ENCODE measurements at regions not wholly inside any gene's neighbourhood (a gene's known extent, or its start where the extent isn't known, plus 50 kb on each side); places are given as distances from the start of the nearest gene placed in this dataset.

DNA sequence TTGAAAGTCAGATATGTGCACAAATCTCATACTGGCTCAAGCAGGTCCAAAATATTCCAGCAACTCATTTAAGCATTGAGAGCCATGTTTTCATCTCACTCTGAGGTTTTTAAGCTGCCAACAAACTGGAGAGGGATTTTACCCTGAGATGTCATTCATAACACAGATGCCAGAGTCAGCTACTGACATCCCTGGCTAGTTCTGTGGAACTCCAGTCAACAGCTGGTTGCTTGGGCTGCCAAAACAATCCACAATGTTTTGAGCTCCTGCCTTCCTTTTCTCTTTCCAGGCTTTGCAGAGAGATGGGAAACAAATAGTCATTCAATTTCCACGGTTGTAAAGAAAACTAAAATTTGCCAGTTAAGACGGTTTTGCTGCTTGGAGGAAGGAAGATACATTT lies 621.2 kb upstream of the FBXO33 start:
- Histone ChIP-seq H3K27ac (ENCODE audit: low read length) (no peak overlapping the region), H3K4me3 (ENCODE audit: low read length) (no peak overlapping the region), H3K9me3 (ENCODE audit: low read length) (no peaks in the 10 kb centered on the region), H4K20me1 (ENCODE audit: insufficient read depth) (no peaks in the 10 kb centered on the region), H3K36me3 (ENCODE audit: insufficient read depth, low read length) (no peaks in the 10 kb centered on the region), H3K27me3 (ENCODE audit: insufficient read depth, low read depth, low read length) (no peaks in the 10 kb centered on the region), H3K4me2 (ENCODE audit: low read length) (no peak overlapping the region), H3K9me2 (ENCODE audit: insufficient read depth, low read length) (no peaks in the 10 kb centered on the region), H3F3A (ENCODE audit: insufficient read depth, low read length, poor library complexity, severe bottlenecking) (no peaks in the 10 kb centered on the region), H2AFZ (ENCODE audit: low read depth, low read length) (no peak overlapping the region), H3K9ac (ENCODE audit: low read length) (no peak overlapping the region), H3K79me2 (replicated peaks; ENCODE audit: insufficient read depth, low read length) (no peaks in the 10 kb centered on the region)
- no peak for TF ChIP-seq MXI1 (conservative IDR thresholded peaks at IDR 0.05; ENCODE audit: poor library complexity, severe bottlenecking)
- TF ChIP-seq POLR2AphosphoS5 (IDR thresholded peaks at IDR 0.05) = no peak
- TF ChIP-seq TAF1 (IDR thresholded peaks at IDR 0.05; ENCODE audit: low read depth) = no peak
- TF ChIP-seq SMC3 (conservative IDR thresholded peaks at IDR 0.05; ENCODE audit: poor library complexity) = no peak

DNA sequence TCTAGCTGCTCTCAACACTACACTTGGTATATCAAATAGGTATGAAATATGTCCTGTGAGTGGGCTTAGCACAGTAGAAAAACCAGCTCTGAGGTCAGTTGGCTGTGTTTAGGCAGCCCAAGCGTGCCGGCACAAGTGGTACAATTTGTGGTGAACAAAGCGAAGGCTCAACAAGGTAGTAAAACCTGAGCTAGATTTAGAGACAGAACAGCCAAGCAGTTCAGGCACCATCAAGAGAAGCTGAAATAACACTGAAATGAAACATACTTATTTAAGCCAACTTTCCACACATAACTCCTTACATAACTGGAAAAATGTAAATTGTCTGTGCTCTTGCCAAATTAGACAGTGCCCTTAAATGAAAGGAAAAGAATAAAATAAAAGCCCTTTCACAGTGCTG lies 596.8 kb upstream of the FBXO33 start:
- no peaks in the 10 kb centered on the region for H3K36me3 ChIP-seq (ENCODE audit: insufficient read depth, low read length)
- H3K4me2 ChIP-seq (ENCODE audit: low read length) = no peak overlapping the region
- no peaks in the 10 kb centered on the region for H4K20me1 ChIP-seq (ENCODE audit: insufficient read depth)
- no peak overlapping the region for H3K9ac ChIP-seq (ENCODE audit: low read length)
- no peaks in the 10 kb centered on the region for H3F3A ChIP-seq (ENCODE audit: insufficient read depth, low read length, poor library complexity, severe bottlenecking)
- H3K79me2 ChIP-seq (replicated peaks; ENCODE audit: insufficient read depth, low read length) = no peaks in the 10 kb centered on the region
- TF ChIP-seq, protein P1, sequence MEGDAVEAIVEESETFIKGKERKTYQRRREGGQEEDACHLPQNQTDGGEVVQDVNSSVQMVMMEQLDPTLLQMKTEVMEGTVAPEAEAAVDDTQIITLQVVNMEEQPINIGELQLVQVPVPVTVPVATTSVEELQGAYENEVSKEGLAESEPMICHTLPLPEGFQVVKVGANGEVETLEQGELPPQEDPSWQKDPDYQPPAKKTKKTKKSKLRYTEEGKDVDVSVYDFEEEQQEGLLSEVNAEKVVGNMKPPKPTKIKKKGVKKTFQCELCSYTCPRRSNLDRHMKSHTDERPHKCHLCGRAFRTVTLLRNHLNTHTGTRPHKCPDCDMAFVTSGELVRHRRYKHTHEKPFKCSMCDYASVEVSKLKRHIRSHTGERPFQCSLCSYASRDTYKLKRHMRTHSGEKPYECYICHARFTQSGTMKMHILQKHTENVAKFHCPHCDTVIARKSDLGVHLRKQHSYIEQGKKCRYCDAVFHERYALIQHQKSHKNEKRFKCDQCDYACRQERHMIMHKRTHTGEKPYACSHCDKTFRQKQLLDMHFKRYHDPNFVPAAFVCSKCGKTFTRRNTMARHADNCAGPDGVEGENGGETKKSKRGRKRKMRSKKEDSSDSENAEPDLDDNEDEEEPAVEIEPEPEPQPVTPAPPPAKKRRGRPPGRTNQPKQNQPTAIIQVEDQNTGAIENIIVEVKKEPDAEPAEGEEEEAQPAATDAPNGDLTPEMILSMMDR (IDR thresholded peaks at IDR 0.05; ENCODE audit: poor library complexity, severe bottlenecking) = no peak
- TF ChIP-seq EP300 (conservative IDR thresholded peaks at IDR 0.05; ENCODE audit: poor library complexity, severe bottlenecking) (no peak), RAD21 (conservative IDR thresholded peaks at IDR 0.05) (no peak), POLR2AphosphoS5 (IDR thresholded peaks at IDR 0.05) (no peak), TAF1 (IDR thresholded peaks at IDR 0.05; ENCODE audit: low read depth) (no peak), MXI1 (conservative IDR thresholded peaks at IDR 0.05; ENCODE audit: poor library complexity, severe bottlenecking) (no peak), SMC3 (conservative IDR thresholded peaks at IDR 0.05; ENCODE audit: poor library complexity) (no peak), EZH2 (IDR thresholded peaks at IDR 0.05; ENCODE audit: borderline replicate concordance, insufficient read depth, low read length, poor library complexity, severe bottlenecking) (no peak)
- TF ChIP-seq, protein P2, sequence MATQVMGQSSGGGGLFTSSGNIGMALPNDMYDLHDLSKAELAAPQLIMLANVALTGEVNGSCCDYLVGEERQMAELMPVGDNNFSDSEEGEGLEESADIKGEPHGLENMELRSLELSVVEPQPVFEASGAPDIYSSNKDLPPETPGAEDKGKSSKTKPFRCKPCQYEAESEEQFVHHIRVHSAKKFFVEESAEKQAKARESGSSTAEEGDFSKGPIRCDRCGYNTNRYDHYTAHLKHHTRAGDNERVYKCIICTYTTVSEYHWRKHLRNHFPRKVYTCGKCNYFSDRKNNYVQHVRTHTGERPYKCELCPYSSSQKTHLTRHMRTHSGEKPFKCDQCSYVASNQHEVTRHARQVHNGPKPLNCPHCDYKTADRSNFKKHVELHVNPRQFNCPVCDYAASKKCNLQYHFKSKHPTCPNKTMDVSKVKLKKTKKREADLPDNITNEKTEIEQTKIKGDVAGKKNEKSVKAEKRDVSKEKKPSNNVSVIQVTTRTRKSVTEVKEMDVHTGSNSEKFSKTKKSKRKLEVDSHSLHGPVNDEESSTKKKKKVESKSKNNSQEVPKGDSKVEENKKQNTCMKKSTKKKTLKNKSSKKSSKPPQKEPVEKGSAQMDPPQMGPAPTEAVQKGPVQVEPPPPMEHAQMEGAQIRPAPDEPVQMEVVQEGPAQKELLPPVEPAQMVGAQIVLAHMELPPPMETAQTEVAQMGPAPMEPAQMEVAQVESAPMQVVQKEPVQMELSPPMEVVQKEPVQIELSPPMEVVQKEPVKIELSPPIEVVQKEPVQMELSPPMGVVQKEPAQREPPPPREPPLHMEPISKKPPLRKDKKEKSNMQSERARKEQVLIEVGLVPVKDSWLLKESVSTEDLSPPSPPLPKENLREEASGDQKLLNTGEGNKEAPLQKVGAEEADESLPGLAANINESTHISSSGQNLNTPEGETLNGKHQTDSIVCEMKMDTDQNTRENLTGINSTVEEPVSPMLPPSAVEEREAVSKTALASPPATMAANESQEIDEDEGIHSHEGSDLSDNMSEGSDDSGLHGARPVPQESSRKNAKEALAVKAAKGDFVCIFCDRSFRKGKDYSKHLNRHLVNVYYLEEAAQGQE (IDR thresholded peaks at IDR 0.05; ENCODE audit: borderline replicate concordance) = no peak
- no peaks in the 10 kb centered on the region for H3K9me2 ChIP-seq (ENCODE audit: insufficient read depth, low read length)
- no peaks in the 10 kb centered on the region for H3K9me3 ChIP-seq (ENCODE audit: low read length)
- H2AFZ ChIP-seq (ENCODE audit: low read depth, low read length) = no peak overlapping the region
- no peak overlapping the region for H3K27ac ChIP-seq (ENCODE audit: low read length)
- no peaks in the 10 kb centered on the region for H3K27me3 ChIP-seq (ENCODE audit: insufficient read depth, low read depth, low read length)
- H3K4me3 ChIP-seq (ENCODE audit: low read length) = no peak overlapping the region

DNA sequence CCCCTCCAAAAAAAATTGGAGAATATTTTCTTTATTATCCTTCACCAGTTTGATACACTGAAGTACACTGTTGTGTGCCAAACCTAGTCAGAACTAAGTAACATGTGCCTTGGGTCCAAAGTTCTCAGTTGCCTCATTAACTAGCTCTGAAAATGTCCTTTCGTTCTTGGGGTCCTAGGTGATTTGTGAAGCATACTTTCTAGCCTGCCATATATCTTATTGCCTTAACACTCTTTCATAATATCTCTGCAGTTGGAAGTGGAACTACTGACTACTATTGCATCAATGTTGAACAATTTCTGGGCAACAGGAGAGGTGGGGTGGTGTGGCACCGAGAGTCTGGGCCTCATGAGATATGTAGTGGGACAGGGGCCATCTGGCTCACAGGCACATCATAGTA lies 592.9 kb upstream of the FBXO33 start:
- Histone ChIP-seq H3K27ac (ENCODE audit: low read length) (no peak overlapping the region), H3K9me3 (ENCODE audit: low read length) (no peaks in the 10 kb centered on the region), H3K36me3 (ENCODE audit: insufficient read depth, low read length) (no peaks in the 10 kb centered on the region), H3K27me3 (ENCODE audit: insufficient read depth, low read depth, low read length) (no peaks in the 10 kb centered on the region), H3K4me3 (ENCODE audit: low read length) (no peak overlapping the region), H2AFZ (ENCODE audit: low read depth, low read length) (no peak overlapping the region), H4K20me1 (ENCODE audit: insufficient read depth) (no peaks in the 10 kb centered on the region), H3K9ac (ENCODE audit: low read length) (no peak overlapping the region), H3K9me2 (ENCODE audit: insufficient read depth, low read length) (no peaks in the 10 kb centered on the region), H3K79me2 (replicated peaks; ENCODE audit: insufficient read depth, low read length) (no peaks in the 10 kb centered on the region), H3F3A (ENCODE audit: insufficient read depth, low read length, poor library complexity, severe bottlenecking) (no peaks in the 10 kb centered on the region), H3K4me2 (ENCODE audit: low read length) (no peak overlapping the region)
- no peak for TF ChIP-seq RAD21 (conservative IDR thresholded peaks at IDR 0.05)
- TF ChIP-seq, protein P2 (IDR thresholded peaks at IDR 0.05; ENCODE audit: borderline replicate concordance) = no peak
- no peak for TF ChIP-seq EZH2 (IDR thresholded peaks at IDR 0.05; ENCODE audit: borderline replicate concordance, insufficient read depth, low read length, poor library complexity, severe bottlenecking)
- no peak for TF ChIP-seq MXI1 (conservative IDR thresholded peaks at IDR 0.05; ENCODE audit: poor library complexity, severe bottlenecking)
- TF ChIP-seq TAF1 (IDR thresholded peaks at IDR 0.05; ENCODE audit: low read depth) = no peak
- TF ChIP-seq, protein P1 (IDR thresholded peaks at IDR 0.05; ENCODE audit: poor library complexity, severe bottlenecking) = no peak
- no peak for TF ChIP-seq EP300 (conservative IDR thresholded peaks at IDR 0.05; ENCODE audit: poor library complexity, severe bottlenecking)
- TF ChIP-seq POLR2AphosphoS5 (IDR thresholded peaks at IDR 0.05) = no peak
- no peak for TF ChIP-seq SMC3 (conservative IDR thresholded peaks at IDR 0.05; ENCODE audit: poor library complexity)

All from neural cell (in vitro differentiated cells).